Cardiac septum (tissue), 1 donor: ENCODE measurements at regions not wholly inside any gene's neighbourhood (a gene's known extent, or its start where the extent isn't known, plus 50 kb on each side); places are given as distances from the start of the nearest gene placed in this dataset.

ENCODE experiments used
- DNase-seq: peaks from one replicate; pipeline ENCODE4 v3.0.0-alpha.2; 2020; ENCODE audit warnings: low spot score
- intact Hi-C: fragments of 100-400 bp; cut with DNase I; formaldehyde crosslinking; loops from one replicate; pipeline ENCODE4 v1.14.0; 2022
- donor health status: DM: no; HTN: no; CAD: no.

DNA sequence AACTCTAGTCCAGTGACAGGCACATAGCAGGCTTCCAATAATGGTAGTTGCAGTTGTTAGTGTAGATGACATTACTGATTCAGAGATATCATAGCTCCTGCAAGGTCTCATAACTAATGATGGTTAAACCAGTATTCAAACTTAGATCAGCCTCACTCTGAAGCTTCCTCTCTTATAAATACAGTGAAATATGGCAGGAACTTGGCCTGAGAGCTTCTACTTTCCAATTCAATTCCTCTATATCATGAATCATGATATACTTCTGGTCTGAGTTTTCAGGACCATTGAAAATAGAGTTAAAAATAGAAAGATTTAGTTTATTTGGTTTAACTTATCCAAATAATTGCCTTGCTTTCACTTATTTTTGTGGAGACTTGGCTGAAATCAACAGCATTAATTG is 167.5 kb upstream of the NOVA1 start:
- intact Hi-C loops, result no loop called here

DNA sequence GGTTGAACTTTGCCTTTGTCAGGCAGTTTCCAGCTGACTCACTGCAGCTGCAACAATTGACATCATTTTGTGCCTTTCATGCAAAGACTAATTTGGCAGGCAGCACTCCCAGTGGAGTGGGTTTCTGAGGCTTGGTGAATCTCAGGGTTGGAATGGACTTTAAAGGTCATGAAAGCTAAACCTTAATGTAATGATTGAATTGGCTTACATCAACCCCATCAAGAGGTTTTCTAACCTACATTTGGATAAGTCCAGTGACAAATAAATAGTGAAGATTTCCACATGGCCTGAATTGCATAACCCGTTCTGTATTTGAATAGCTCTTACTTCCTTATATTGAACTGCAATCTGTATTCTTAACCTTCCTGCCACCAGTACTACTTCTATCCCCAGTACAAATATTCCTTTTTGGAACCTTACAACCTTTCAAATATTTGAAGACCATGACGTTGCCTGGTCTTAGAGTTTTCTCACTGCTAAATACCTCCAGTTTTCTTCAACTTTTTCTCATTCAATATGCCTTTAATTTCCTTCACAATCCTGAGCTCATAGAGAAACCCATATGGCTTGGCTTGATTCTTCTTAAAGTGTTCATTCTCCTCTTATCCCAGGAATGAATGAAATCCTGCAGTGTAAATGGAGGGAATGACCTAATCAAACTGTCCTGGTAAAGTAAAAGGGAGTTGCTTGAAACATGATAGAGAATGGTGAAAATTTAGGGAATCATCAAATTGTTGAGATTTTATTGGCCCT is 168.1 kb upstream of the NOVA1 start:
- DNase-seq, result no peak
- intact Hi-C loops, result no loop called here

More for the DNA sequence above, 167.5 kb upstream of the NOVA1 start:
- DNase-seq, result no peak

DNA sequence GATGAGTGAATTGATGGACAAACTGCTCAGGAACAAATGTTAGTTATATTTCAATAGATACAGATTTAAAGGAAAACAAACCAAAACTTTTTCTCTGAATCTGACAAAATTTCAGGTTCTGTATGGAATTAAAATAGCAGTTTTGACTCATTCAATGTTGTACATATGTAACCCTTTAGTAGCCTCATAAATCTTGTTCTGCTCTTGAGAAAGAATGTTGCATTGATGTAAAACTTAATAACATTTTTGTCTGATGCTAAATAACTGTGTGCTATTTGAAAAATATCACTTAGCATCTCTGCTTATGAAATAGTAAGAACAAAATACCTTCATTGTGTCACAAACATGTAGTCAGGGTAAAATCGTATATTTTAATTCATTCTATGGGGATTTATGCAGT is 168.9 kb upstream of the NOVA1 start:
- no peak for DNase-seq
- intact Hi-C loops, result no loop called here

DNA sequence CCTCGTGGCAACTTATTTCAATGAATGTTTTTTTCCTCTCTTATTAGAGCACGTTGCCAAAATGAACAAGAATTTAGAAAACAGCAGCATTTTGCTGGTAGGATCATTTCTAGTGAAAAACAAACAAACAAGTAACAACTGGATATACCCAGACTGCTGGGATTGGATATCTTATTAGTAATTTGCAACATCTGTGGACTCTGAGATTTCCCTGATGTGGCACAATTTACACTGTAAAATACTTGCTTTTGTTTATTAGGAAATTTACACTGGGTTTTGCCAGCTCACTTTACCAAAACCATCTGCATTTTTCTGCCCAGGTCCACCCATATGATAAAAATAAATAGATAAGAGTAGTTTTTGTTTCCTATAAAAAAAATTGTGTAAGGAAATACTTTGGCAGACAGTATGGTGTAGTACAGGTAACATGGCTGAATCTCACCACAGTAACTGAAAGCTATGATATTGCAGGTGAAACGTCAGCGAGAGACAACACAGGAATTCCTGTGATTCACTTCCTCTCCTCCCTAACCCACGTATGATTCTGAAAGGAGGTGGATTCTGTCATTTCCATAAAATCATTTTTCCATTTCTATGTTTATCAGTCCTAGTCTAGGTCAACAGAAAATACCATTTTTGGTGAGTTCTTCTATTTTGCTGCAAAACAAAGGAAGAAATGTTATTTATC is 176.2 kb upstream of the NOVA1 start:
- DNase-seq, result no peak

DNA sequence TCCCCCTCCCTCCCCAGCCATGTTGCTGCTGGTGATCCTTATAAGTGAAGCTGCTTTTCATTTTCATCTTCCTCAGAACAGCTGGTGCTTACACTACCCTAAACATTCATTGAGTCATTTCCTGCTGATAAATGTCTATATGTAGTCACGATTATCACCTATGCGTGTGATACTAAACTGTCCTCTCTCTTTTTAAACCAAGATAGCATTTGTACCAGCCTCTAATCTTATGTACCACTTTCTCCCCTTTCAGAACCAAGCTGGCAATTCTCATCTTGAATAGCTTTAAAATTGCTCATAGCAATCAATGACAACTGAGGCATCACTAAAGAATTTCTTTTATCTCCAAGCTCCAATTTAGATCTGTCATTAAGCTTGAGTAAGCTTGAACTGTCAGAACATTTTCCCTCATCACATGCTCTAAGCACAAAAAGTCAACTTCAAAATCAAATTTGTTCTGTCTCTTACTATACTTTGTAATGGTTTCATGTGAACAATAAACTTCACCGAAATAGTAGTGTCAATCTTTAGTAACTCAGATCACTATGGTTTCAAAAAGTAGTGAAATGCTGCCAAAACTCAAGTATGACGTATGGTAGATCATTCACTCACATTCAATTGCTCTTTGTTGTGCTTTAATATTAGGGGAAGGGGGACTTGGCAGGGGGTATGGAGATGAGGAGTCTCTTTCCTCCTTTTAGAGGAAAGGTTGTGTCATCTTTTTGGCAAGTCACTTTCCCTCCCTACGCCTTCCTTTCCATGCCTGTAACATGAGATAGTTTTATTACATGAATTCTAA is 178.1 kb upstream of the NOVA1 start:
- intact Hi-C loops, result no loop called here
- no peak for DNase-seq

More for the DNA sequence above, 176.2 kb upstream of the NOVA1 start:
- intact Hi-C loops, result no loop called here

DNA sequence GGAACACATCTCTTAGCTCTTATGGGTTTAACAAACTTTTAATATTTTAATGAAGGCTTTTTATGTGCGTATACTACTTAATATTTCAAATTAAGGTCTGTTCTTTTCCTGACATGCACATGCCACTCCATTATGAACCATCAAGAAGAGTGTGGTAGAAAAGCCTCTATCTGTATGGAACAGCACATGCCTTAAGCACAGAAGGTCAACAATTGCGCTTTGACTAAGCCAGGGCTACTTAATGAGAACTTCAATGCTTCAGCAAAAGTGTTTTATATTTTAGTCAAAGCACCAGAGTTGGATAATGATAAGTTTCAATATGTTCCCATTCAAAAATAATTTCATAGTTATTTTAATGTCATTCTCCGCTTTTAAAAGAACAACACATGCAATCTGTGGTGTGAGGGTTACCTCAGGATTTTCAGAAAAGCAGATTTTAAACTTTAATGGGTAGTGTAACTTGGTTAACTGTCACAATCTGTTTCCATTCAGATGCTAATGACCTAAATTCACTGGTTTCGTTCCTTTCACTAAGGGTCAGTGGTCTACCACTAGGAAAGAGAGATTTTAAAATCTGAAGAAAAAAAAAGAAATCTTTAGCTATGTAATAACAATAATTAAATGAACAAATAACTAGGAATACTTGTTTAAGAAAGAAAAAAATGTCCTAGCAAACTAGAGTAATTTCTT is 193.4 kb upstream of the NOVA1 start:
- no peak for DNase-seq
- intact Hi-C loops, result no loop called here

DNA sequence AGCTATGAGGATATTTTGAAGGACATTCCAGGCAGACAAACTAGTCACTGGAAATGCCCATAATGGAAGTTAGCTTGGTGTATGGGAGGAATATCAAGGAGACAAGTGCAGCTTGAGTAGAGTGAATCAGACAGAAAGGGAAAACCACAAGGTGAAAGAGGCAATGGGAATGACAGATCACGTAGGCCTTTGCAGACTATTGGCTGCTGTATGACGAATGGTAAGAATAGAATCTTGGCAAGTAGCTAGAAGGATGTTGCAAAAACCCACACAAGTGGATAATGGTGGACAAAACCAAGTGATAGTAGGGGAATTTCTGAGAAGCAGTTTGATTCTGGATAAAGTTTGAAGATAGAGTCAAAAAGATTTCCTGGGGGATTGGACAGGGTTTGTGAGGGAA is 196.9 kb upstream of the NOVA1 start:
- DNase-seq, result no peak
- intact Hi-C loops, result no loop called here

DNA sequence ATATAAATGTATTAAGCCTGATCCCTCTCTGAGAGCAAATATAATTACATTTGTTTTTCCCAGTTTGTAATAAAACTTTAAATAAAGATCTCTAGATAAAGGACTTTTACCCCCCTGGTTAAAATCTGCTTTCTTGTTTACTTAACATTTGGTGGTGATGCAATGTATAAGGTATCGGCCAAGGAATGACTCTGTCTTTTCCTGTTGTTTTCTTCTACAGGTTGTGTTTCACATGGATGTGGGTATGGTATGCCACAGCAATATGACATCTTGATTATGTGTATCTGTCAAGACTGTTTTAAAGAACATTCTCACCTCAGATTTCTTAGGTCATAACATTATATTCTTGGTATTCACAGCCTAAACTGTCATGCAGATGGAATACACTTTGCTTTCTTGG is 210.6 kb upstream of the NOVA1 start:
- intact Hi-C loops, result no loop called here
- DNase-seq, result no peak

DNA sequence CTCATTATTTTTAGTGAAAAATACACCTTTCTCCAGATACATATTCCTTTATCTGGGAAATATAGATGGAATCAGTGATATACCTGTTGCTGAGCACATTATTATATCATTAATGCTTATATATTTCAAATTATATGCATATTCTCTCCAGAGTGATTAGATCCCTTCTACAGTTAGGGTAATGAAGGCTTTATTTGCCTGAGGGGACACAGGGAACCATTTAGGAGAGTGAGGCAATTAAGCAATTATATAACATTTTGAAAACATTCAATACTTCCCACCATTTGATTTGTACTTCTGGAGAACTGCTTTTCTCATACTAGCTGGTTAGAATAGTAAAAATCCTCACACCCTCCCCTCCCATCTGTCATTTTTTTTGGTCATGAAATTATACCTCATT is 212.8 kb upstream of the NOVA1 start:
- intact Hi-C loops, result no loop called here
- no peak for DNase-seq

DNA sequence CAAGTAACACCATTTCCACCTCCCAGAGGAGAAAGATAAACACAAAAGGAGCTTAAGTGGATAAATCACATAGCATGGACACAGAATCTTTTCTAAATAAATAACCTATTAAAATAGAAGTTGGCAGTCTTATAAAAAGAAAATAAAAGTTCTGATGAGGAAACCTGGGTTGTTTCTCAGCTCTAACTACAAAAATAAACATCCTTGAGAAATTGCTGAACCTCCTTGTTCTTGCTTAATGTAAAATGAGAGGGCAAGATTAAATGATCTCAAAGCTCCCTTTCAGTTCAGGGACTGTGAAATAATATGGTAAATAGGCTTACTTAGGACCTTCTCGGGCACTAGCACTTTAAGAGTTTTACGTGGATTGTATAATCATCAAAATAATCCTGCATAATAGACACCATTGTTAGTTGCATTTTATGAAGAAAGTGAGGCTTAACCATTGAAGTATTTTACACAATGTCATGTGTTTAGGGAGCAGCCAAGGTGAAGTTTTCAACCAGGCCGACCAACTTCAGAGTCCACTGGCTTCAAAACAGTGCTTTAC is 214.0 kb upstream of the NOVA1 start:
- intact Hi-C loops, result no loop called here
- no peak for DNase-seq

DNA sequence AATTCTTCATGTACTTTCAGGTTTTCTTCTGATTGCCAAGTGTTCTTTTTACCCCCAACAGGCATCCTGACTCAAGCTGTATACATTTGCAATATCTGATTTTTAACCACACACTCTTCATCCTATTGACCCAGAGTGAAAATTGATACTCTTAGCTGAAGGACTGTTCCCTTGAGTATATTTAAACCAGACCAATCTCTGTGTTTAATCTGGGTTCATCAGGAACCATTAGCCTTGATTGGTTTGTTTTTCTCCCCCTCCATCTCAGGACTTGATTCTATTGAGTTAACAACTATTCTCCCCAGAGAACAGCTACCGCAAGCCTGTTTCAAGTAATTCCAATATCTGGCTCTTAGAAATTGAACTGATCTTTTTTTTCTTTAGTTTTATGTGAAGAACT is 222.3 kb upstream of the NOVA1 start:
- DNase-seq, result no peak
- intact Hi-C loops, result no loop called here

DNA sequence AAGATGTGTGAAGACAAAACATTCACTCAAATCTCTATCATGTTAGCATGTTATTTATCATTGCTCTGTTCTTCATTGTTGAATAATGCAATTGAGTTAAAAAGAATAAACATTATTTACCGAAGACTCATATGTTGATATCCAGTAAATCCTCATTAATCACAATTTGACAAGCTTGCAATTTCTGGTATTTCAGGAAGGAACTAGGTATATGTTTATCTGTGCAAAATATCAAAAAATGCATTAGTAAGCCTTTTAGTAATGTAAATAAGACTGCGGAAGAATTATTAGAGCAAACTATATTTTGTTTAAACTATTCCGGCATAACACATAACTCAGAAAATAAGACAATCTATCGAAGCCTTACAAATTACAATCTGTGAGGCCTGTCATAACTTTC is 222.7 kb upstream of the NOVA1 start:
- DNase-seq, result no peak
- intact Hi-C loops, result no loop called here

DNA sequence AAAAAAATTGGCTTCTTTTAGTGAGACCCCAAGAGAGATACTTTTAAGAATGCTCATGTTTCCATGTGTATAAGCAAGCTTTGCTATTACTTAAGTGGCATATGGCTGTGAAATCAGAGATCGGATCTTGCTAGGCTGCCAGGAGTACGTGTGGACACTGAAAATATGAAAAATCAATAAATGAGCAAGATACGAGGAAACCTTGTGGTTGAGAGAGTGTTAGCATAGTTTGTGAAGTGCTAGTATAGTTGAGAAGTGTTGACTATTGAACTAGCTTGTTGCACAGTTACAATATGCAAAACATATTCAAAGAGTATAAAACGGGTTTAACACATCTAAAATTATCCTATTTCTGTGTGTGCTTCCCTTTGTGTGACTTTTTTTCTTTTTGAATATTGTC is 230.9 kb upstream of the NOVA1 start:
- intact Hi-C loops, result no loop called here
- DNase-seq, result no peak

DNA sequence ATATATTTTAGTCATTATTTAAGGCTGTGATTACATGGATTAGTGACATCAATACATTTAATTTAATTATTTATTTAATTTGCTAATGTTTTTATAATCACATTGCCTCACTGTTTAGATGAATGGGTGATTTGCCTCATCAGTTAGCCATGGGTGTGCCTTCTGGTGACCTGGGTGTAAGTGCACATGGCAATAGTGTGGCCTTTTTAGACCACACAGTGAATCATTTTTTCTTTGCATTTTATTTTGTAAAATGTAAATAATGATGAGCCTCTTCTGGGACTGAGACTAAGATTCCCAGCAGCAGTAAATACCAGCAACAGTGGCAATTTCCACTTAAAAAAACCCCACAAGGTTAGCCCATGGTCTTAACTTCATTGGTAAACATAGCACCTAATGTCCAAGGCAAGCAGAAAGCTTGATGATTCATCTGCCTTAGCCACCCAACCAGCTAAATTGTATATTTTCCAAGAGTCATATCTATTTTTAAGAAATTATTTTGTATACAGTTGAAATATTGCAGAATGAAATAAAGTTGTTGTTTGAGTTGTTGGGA is 235.9 kb upstream of the NOVA1 start:
- intact Hi-C loops, result no loop called here
- no peak for DNase-seq

DNA sequence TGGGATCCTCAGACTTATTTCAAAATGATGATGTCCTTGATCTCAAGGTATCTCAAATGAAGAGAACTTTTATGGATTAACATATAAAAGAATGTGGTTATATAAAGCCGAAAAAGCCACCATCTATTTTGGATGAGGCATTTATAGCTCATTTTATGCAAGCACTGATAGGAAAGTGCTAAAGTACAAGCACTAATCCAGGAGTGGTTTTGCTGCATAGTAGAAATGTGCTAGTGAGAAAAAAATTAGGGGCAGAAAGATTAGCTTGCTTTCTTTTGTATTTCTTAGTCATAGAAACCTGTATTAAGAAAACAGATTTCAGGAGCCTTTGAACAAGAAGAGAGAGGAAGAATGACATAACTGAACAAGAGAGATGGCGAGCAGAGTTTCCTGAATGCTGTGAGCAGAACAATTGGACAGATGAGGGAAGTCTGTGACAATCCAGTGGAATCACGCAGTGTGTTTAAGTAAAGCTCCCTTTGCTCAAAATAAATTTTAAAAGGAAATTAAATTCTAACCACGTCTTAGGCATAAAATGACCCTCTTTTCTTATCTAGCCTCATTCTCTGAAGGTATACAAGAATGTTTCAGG is 238.2 kb upstream of the NOVA1 start:
- intact Hi-C loops, result no loop called here
- DNase-seq, result no peak

DNA sequence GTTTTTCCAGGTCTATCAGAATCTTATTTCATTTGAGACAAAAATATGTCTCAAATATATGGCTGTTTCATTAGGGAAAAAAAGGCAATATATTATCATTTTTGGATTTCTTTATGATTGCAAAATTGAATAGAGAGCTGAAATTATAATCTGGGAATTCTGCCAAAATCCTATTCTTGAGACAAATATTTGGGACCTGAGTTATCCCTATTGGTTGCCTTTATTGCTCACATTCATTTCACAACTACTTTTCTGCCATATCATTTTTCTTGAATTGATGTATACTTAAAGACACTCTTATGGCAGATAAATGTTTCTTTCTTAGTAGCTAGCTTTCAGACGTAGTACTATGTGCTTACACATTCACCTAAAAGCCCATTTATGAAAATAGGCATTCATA is 241.6 kb upstream of the NOVA1 start:
- intact Hi-C loops, result no loop called here
- no peak for DNase-seq

DNA sequence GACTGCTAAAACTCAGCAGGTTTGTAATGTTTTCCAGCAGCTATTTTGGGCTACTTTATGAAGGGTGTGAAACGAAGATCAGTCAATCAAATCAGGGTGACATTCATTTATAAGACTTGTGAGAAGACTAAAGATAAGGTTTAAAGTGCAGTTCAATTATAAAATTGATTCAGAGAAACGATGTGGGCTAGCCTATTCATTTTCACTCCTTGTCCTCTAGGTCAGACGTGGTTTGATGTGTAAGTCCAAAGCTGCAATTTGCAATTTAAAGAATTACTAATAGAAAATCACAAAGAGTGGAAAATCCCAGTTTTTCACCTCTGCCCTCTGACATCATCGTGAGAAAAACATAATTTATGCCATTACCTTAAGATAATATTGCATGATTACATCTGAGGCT is 243.5 kb upstream of the NOVA1 start:
- intact Hi-C loops, result no loop called here
- DNase-seq, result no peak

DNA sequence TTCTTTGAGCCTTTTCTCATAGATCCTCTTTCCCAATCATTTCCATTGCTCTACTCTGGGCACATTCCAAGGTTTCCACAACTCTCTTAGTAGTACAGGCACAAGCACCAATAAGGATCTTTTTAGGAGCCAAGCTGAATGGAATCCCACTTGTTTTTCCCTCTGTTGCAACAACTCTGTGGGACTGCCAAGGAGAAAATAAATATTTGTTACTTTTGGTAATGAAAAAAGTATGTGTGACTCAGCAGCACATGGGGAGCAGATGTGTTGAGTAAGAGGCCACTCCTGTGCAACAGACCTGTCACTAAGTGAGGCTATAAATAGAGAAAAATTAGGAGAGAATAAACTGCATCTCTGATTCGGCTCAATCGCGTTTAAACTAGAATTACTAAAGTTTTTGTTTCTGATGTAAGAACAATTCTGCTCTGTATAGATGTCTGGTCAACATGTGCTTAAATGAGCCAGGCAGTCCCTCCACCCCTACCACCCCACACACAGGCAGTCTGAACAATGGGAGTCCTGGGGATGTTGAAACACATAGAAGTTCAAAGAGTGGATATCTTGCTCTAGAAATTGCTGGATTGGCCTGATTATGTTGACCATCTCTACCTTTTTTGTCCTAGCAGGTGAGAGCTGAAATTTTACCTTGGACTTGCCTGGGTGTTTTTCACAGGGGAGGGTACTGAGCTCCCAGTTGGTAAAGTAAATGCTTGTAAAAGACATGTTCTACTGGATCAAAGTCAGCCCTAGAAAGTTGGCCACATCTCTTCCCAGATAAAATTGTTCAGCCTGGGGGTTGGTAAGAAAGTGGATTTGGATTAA is 244.3 kb upstream of the NOVA1 start:
- DNase-seq, result no peak
- intact Hi-C loops, result no loop called here
